Stimulated activated naive CD8-positive, alpha-beta T cell treated with anti-CD3 and anti-CD28 coated beads, Interleukin-15, amount 100 ng/mL, for 72 hours (primary cell): ENCODE measurements at regions not wholly inside any gene's neighbourhood (a gene's known extent, or its start where the extent isn't known, plus 50 kb on each side); places are given as distances from the start of the nearest gene placed in this dataset.
A peak's percentile ranks its signal among the peaks of the same experiment; 100 is the strongest.

Source experiments
- ATAC-seq: fragments of 150-1000 bp; cut with Tn5 transposase; 2 replicates; pipeline ENCODE4 v1.10.0; 2021; ENCODE audit warnings: mild to moderate bottlenecking, moderate library complexity
- DNase-seq, 2 donors: peaks; one replicate each; pipeline ENCODE4 v3.0.0; 2021 to 2022
- H3K27ac Mint-ChIP-seq, 2 donors: one replicate each; pipeline ENCODE4 v1.8.0; 2022; ENCODE audit warnings: mild to moderate bottlenecking in 2 of 2, mixed read lengths in 2 of 2, moderate library complexity in 2 of 2
- H3K27me3 Mint-ChIP-seq: one replicate; pipeline ENCODE4 v1.8.0; 2022; ENCODE audit warnings: mixed read lengths
- H3K4me1 Mint-ChIP-seq: one replicate; pipeline ENCODE4 v1.8.0; 2022; ENCODE audit warnings: mild to moderate bottlenecking, mixed read lengths
- H3K4me3 Mint-ChIP-seq, 2 donors: one replicate each; pipeline ENCODE4 v1.8.0; 2022; ENCODE audit warnings: mild to moderate bottlenecking in 2 of 2, mixed read lengths in 2 of 2, moderate library complexity in 1 of 2
- H3K9me3 Mint-ChIP-seq, 2 donors: one replicate each; pipeline ENCODE4 v1.8.0; 2022; ENCODE audit warnings: mixed read lengths in 2 of 2

GRCh38 chr7:46679671-46680070 is 758.6 kb upstream of the IGFBP3 start:
- no peaks in the 10 kb centered on the region for H3K27me3 Mint-ChIP-seq
- peaks cover 0 to 5% of the 10 kb centered on the region in 2 donors for H3K9me3 Mint-ChIP-seq
- no peak overlapping the region for H3K27ac Mint-ChIP-seq
- ATAC-seq (no peak), DNase-seq (no peak)
- H3K4me3 Mint-ChIP-seq: no peak overlapping the region
- H3K4me1 Mint-ChIP-seq: no peaks in the 10 kb centered on the region

DNA sequence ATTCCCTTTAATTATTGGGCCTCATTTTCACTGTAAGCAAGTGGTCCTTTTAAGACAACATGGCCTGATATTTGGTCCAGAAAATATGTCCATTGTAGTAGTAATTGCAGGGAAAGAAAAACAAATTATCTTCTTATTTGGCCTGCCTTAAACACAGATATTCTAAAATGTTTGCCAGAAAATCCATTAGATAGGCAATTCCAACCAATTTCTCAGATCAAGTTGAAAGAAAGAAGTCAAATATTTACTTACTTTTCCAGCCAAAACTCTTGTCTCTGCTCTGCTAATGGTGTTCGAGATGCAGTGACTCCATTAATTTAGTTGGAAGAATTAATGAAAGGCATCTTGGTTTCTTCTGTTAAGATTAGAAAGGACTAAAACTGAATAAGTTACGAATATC is 757.3 kb upstream of the IGFBP3 start:
- DNase-seq (no peak), ATAC-seq (no peak)
- Mint-ChIP-seq H3K27ac (no peak overlapping the region), H3K9me3 (peaks cover 0 to 5% of the 10 kb centered on the region in 2 donors), H3K4me1 (no peaks in the 10 kb centered on the region), H3K4me3 (no peak overlapping the region), H3K27me3 (no peaks in the 10 kb centered on the region)

- Mint-ChIP-seq H3K27me3 (no peaks in the 10 kb centered on the region), H3K4me3 (no peak overlapping the region), H3K9me3 (no peaks in the 10 kb centered on the region)
These were observed 754.4 kb upstream of the IGFBP3 start for GRCh38 chr7:46675456-46675855.

DNA sequence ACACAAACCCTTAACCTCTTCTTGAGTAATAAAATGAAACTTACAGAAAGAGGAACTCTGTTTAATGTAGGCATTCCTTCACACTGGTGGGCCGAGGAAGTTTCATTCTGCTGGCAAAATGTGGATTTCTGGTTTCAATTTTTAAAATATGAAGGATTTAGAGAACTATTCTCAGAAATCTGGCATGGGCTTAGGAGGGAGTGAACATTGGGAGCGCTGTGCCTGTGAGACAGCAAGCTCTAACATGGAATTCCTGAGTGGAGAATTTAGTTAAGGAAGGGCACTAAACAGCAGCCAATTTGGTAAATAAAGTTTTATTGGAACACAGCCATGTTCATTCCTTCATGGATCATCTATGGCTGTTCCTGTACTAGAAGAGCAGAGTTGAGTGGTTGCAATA is 751.8 kb upstream of the IGFBP3 start:
- ATAC-seq (no peak), DNase-seq (no peak)
- Mint-ChIP-seq H3K27ac (no peak overlapping the region), H3K9me3 (no peaks in the 10 kb centered on the region), H3K4me3 (no peak overlapping the region), H3K27me3 (no peaks in the 10 kb centered on the region), H3K4me1 (no peaks in the 10 kb centered on the region)

More at GRCh38 chr7:46675456-46675855, 754.4 kb upstream of the IGFBP3 start:
- no peaks in the 10 kb centered on the region for H3K4me1 Mint-ChIP-seq
- ATAC-seq (no peak), DNase-seq (no peak)
- H3K27ac Mint-ChIP-seq: no peak overlapping the region

GRCh38 chr7:46671108-46671769 is 750.2 kb upstream of the IGFBP3 start:
- DNase-seq: no peak
- H3K9me3 Mint-ChIP-seq: peaks cover 6 to 11% of the 10 kb centered on the region in 2 donors
- H3K27ac Mint-ChIP-seq: no peak overlapping the region
- no peaks in the 10 kb centered on the region for H3K4me1 Mint-ChIP-seq
- no peaks in the 10 kb centered on the region for H3K27me3 Mint-ChIP-seq
- ATAC-seq: no peak
- H3K4me3 Mint-ChIP-seq: no peak overlapping the region

GRCh38 chr7:46669028-46669427 is 748.0 kb upstream of the IGFBP3 start:
- no peak overlapping the region for H3K27ac Mint-ChIP-seq
- no peak for DNase-seq
- H3K9me3 Mint-ChIP-seq: peaks cover 6 to 18% of the 10 kb centered on the region in 2 donors
- ATAC-seq: no peak
- no peak overlapping the region for H3K4me3 Mint-ChIP-seq
- no peaks in the 10 kb centered on the region for H3K27me3 Mint-ChIP-seq
- H3K4me1 Mint-ChIP-seq: no peaks in the 10 kb centered on the region

DNA sequence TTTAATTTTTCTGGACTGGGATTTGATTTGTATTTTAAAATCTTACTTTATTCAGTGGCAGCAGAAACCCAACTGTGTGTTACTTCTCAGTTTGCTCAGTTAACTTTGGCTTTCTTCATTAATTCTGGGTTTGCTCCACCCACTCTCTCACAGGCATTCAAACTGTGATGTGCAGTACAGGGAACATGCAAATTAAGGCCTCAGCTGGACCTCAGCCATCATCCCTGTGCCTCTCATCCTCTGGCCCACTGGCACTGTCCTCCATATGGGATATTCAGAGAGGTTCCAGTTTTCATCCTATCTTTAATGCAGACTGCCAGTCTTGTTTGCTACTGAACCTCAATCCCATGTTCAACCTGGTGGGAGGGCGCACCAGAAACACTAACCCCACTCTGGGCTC is 743.4 kb upstream of the IGFBP3 start:
- Mint-ChIP-seq H3K27me3 (no peaks in the 10 kb centered on the region), H3K4me3 (no peak overlapping the region), H3K4me1 (no peaks in the 10 kb centered on the region), H3K9me3 (peaks cover 6 to 18% of the 10 kb centered on the region in 2 donors), H3K27ac (no peak overlapping the region)
- no peak for DNase-seq
- no peak for ATAC-seq

- Mint-ChIP-seq H3K9me3 (peaks cover 6 to 24% of the 10 kb centered on the region in 2 donors), H3K4me3 (no peak overlapping the region), H3K27me3 (no peaks in the 10 kb centered on the region), H3K27ac (no peak overlapping the region), H3K4me1 (no peaks in the 10 kb centered on the region)
- no peak for ATAC-seq
- no peak for DNase-seq
These were observed 742.0 kb upstream of the IGFBP3 start for GRCh38 chr7:46663025-46663424.

GRCh38 chr7:46661431-46661830 is 740.4 kb upstream of the IGFBP3 start:
- no peaks in the 10 kb centered on the region for H3K4me1 Mint-ChIP-seq
- DNase-seq (no peak), ATAC-seq (no peak)
- H3K4me3 Mint-ChIP-seq: no peak overlapping the region
- H3K27me3 Mint-ChIP-seq: no peaks in the 10 kb centered on the region
- H3K9me3 Mint-ChIP-seq: peaks cover under 1 to 13% of the 10 kb centered on the region in 2 donors
- H3K27ac Mint-ChIP-seq: no peak overlapping the region

GRCh38 chr7:46660402-46660980 is 739.4 kb upstream of the IGFBP3 start:
- Mint-ChIP-seq H3K27me3 (no peaks in the 10 kb centered on the region), H3K9me3 (peaks cover 0 to 13% of the 10 kb centered on the region in 2 donors), H3K4me1 (no peaks in the 10 kb centered on the region), H3K27ac (no peak overlapping the region), H3K4me3 (no peak overlapping the region)
- ATAC-seq (no peak), DNase-seq (no peak)

DNA sequence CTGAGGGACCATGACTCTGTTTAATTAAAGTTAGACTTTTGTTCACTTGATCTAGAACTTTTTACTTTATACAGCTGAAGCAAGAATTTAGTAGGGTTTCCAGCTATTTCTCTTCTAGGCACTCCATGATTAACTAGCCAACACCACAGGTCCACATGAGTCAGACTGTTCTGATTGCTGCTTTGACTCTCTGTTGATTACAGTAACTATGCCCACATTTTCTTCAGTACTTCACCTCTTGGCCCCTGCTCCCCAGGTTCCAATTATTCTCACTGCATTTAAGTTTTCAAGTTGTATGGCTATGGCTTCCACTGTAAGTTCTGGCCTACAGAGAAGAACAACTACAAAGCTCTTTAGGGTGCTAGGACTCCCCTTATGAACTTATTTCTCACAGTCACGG is 737.2 kb upstream of the IGFBP3 start:
- H3K9me3 Mint-ChIP-seq: peaks cover 0 to 5% of the 10 kb centered on the region in 2 donors
- DNase-seq (no peak), ATAC-seq (no peak)
- no peak overlapping the region for H3K27ac Mint-ChIP-seq
- no peaks in the 10 kb centered on the region for H3K27me3 Mint-ChIP-seq
- H3K4me3 Mint-ChIP-seq: no peak overlapping the region
- H3K4me1 Mint-ChIP-seq: no peaks in the 10 kb centered on the region

GRCh38 chr7:46654546-46655443 is 733.7 kb upstream of the IGFBP3 start:
- DNase-seq: no peak
- Mint-ChIP-seq H3K4me1 (no peaks in the 10 kb centered on the region), H3K27ac (no peak overlapping the region), H3K4me3 (no peak overlapping the region), H3K9me3 (peaks cover 4 to 26% of the 10 kb centered on the region in 2 donors), H3K27me3 (no peaks in the 10 kb centered on the region)
- ATAC-seq: no peak

GRCh38 chr7:46653848-46654247 is 732.8 kb upstream of the IGFBP3 start:
- Mint-ChIP-seq H3K4me1 (no peaks in the 10 kb centered on the region), H3K27ac (no peak overlapping the region), H3K27me3 (no peaks in the 10 kb centered on the region), H3K9me3 (peaks cover 9 to 28% of the 10 kb centered on the region in 2 donors), H3K4me3 (no peak overlapping the region)
- no peak for ATAC-seq
- no peak for DNase-seq

DNA sequence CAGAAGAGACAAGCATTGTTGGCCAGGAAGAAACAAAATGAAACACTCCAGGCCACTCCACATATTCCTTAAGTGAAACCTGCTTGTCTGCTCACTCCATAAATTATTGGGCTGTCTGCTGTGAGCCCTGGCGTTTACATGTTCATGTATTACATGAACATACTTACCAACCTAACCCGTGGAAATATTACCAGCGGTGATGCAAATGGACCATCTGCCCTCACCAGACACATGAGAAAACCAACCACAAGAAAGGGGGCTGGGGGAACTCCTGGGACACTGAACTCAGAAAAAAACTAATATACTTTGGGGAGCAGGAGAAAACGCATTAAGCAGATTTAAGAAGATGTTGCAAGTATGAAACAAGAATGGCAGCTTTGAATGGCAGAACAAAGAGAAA is 731.2 kb upstream of the IGFBP3 start:
- Mint-ChIP-seq H3K27ac (peak overlapping the region in 1 of 2 donors; percentile 53), H3K27me3 (no peaks in the 10 kb centered on the region), H3K4me3 (no peak overlapping the region), H3K9me3 (peaks cover 16 to 36% of the 10 kb centered on the region in 2 donors), H3K4me1 (no peaks in the 10 kb centered on the region)
- DNase-seq (no peak), ATAC-seq (no peak)

DNA sequence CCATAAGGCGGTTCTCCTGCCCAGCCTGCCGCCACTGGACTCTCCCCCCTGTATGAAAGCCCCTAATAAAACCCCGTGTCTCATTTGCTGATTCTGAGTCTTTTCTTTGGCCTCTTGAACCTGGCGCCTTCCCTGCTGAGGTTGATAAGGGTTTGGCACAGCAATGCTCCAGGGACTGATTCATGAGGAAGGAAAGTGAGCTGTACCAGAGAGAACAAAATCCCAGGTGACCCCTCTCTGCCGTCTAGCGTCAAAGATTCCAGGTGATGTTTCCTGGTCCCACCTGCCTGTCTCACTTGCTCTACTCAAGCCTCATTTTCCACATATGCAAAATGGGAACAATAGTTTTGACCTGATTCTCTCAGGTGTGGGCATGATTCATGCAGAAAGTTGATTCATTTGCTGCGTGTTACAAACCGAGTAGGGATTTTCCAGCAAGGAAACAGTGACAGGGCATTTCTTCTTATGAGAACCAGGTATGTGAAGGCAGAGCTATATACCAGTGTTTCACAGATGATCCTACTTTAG is 730.6 kb upstream of the IGFBP3 start:
- no peak for ATAC-seq
- no peak overlapping the region for H3K27ac Mint-ChIP-seq

DNA sequence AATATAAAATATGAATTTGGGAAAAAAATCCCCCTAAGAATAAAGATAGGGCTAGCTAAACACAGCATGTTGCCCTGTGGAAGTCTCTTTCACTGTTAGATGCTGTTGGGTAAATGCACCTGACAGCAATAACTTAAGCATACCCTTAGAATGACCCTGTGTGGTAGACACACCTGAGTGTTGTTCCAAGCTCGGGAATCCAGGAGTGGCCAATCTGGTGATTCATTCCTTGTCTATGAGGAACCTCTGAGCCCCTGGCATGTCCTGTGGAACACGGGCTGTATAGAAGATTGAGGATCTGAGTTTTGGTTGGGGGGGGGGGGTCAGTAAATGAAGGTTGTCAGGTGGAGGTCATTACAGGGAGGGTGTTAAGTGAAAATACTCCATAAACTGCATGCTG is 730.0 kb upstream of the IGFBP3 start:
- peaks cover 20 to 42% of the 10 kb centered on the region in 2 donors for H3K9me3 Mint-ChIP-seq
- no peak overlapping the region for H3K27ac Mint-ChIP-seq
- no peaks in the 10 kb centered on the region for H3K27me3 Mint-ChIP-seq
- no peaks in the 10 kb centered on the region for H3K4me1 Mint-ChIP-seq
- no peak for ATAC-seq
- DNase-seq: no peak
- no peak overlapping the region for H3K4me3 Mint-ChIP-seq

More for the DNA sequence above, 730.6 kb upstream of the IGFBP3 start:
- no peak for DNase-seq
- Mint-ChIP-seq H3K4me1 (no peaks in the 10 kb centered on the region), H3K4me3 (no peak overlapping the region), H3K27me3 (no peaks in the 10 kb centered on the region), H3K9me3 (peaks cover 20 to 42% of the 10 kb centered on the region in 2 donors)
